ENCODE measurements at regions not wholly inside any gene's neighbourhood (a gene's known extent, or its start where the extent isn't known, plus 50 kb on each side); places are given as distances from the start of the nearest gene placed in this dataset.

- Histone ChIP-seq H3K9me3 (ENCODE audit: control insufficient read depth, low read length) (no peaks in the 10 kb centered on the region), H3K4me1 (ENCODE audit: control insufficient read depth, insufficient read depth, low read length) (no peaks in the 10 kb centered on the region), H3K27me3 (ENCODE audit: control insufficient read depth, insufficient read depth, low read length, poor library complexity, severe bottlenecking) (no peaks in the 10 kb centered on the region), H3K4me3 (ENCODE audit: low read length) (no peak overlapping the region), H3K9ac (ENCODE audit: extremely low read depth, low read length, poor library complexity, severe bottlenecking) (no peak overlapping the region), H3K36me3 (ENCODE audit: control insufficient read depth, insufficient read depth, low read length) (no peaks in the 10 kb centered on the region), H3K27ac (ENCODE audit: low read depth, low read length) (peak overlapping the region; percentile 57)
- Mint-ChIP-seq H3K27ac (no peak overlapping the region), H3K9me3 (no peaks in the 10 kb centered on the region), H3K27me3 (ENCODE audit: insufficient read depth) (no peaks in the 10 kb centered on the region), H3K4me1 (no peaks in the 10 kb centered on the region), H3K36me3 (ENCODE audit: low read depth) (no peaks in the 10 kb centered on the region), H3K4me3 (no peak overlapping the region)
- WGBS, 2 experiments (ENCODE audit: insufficient coverage in 1 of 2, insufficient read length in 1 of 2) = 84 to 100% methylated on average over 1 to 6 of the region's 6 CpGs
- no peak for TF ChIP-seq CTCF (conservative IDR thresholded peaks at IDR 0.05)
- DNase-seq = no peak
These were observed 412.1 kb upstream of the MYT1L start for GRCh38 chr2:2743164-2743571.

- H3K9ac ChIP-seq (ENCODE audit: extremely low read depth, low read length, poor library complexity, severe bottlenecking) = no peak overlapping the region
These were observed 411.7 kb upstream of the MYT1L start for GRCh38 chr2:2742726-2743125.

GRCh38 chr2:2740238-2740775 is 409.2 kb upstream of the MYT1L start:
- Mint-ChIP-seq H3K4me3 (no peak overlapping the region), H3K9me3 (no peaks in the 10 kb centered on the region), H3K4me1 (no peaks in the 10 kb centered on the region)

More at GRCh38 chr2:2742726-2743125, 411.7 kb upstream of the MYT1L start:
- no peaks in the 10 kb centered on the region for H3K9me3 Mint-ChIP-seq
- Histone ChIP-seq H3K27ac (ENCODE audit: low read depth, low read length) (no peak overlapping the region), H3K4me3 (ENCODE audit: low read length) (no peak overlapping the region), H3K9me3 (ENCODE audit: control insufficient read depth, low read length) (no peaks in the 10 kb centered on the region), H3K27me3 (ENCODE audit: control insufficient read depth, insufficient read depth, low read length, poor library complexity, severe bottlenecking) (no peaks in the 10 kb centered on the region), H3K36me3 (ENCODE audit: control insufficient read depth, insufficient read depth, low read length) (no peaks in the 10 kb centered on the region), H3K4me1 (ENCODE audit: control insufficient read depth, insufficient read depth, low read length) (no peaks in the 10 kb centered on the region)
- no peak for DNase-seq
- WGBS, 2 experiments (ENCODE audit: insufficient coverage in 1 of 2, insufficient read length in 1 of 2) = 80 to 94% methylated on average over 1 to 2 of the region's 2 CpGs
- no peak overlapping the region for H3K27ac Mint-ChIP-seq
- no peaks in the 10 kb centered on the region for H3K4me1 Mint-ChIP-seq
- H3K27me3 Mint-ChIP-seq (ENCODE audit: insufficient read depth) = no peaks in the 10 kb centered on the region
- no peaks in the 10 kb centered on the region for H3K36me3 Mint-ChIP-seq (ENCODE audit: low read depth)
- no peak for TF ChIP-seq CTCF (conservative IDR thresholded peaks at IDR 0.05)
- no peak overlapping the region for H3K4me3 Mint-ChIP-seq

More at GRCh38 chr2:2740238-2740775, 409.2 kb upstream of the MYT1L start:
- no peaks in the 10 kb centered on the region for H3K27me3 ChIP-seq (ENCODE audit: control insufficient read depth, insufficient read depth, low read length, poor library complexity, severe bottlenecking)
- DNase-seq = no peak
- no peak overlapping the region for H3K27ac ChIP-seq (ENCODE audit: low read depth, low read length)
- TF ChIP-seq CTCF (conservative IDR thresholded peaks at IDR 0.05) = no peak
- H3K4me1 ChIP-seq (ENCODE audit: control insufficient read depth, insufficient read depth, low read length) = no peaks in the 10 kb centered on the region
- 82 to 89% methylated on average over 1 of the region's 1 CpG for WGBS, 2 experiments (ENCODE audit: insufficient coverage in 1 of 2, insufficient read length in 1 of 2)
- Mint-ChIP-seq H3K27ac (no peak overlapping the region), H3K36me3 (ENCODE audit: low read depth) (no peaks in the 10 kb centered on the region), H3K27me3 (ENCODE audit: insufficient read depth) (no peaks in the 10 kb centered on the region)
- H3K4me3 ChIP-seq (ENCODE audit: low read length) = no peak overlapping the region
- H3K9ac ChIP-seq (ENCODE audit: extremely low read depth, low read length, poor library complexity, severe bottlenecking) = no peak overlapping the region
- no peaks in the 10 kb centered on the region for H3K9me3 ChIP-seq (ENCODE audit: control insufficient read depth, low read length)
- no peaks in the 10 kb centered on the region for H3K36me3 ChIP-seq (ENCODE audit: control insufficient read depth, insufficient read depth, low read length)
